ENCODE measurements at regions not wholly inside any gene's neighbourhood (a gene's known extent, or its start where the extent isn't known, plus 50 kb on each side); places are given as distances from the start of the nearest gene placed in this dataset.

GRCh38 chr1:78755986-78756385 lies 106.4 kb downstream of the IFI44 start:
- DNase-seq (ENCODE audit: low spot score) (no peak), ATAC-seq (no peak)
- CTCF ChIA-PET = no interaction called here
- H3K4me1 Mint-ChIP-seq = 0 out of 2 replicates have a peak, but pooled peaks cover 3% of the 10 kb centered on the region
- H3K27ac Mint-ChIP-seq = no peak overlapping the region
- H3K27me3 Mint-ChIP-seq (ENCODE audit: low read depth) = no peaks in the 10 kb centered on the region
- peaks cover 31% of the 10 kb centered on the region for H3K9me3 Mint-ChIP-seq
- POLR2A ChIA-PET = no interaction called here
- TF ChIP-seq RELA (CRISPR knock-in tag; IDR thresholded peaks at IDR 0.05; ENCODE audit: borderline replicate concordance) (no peak), ATF2 (CRISPR knock-in tag; IDR thresholded peaks at IDR 0.05; ENCODE audit: borderline replicate concordance, low read depth) (no peak), ZNF281 (CRISPR knock-in tag; IDR thresholded peaks at IDR 0.05) (no peak), FOXP1 (CRISPR knock-in tag; IDR thresholded peaks at IDR 0.05; ENCODE audit: borderline replicate concordance) (no peak), RORB (CRISPR knock-in tag; IDR thresholded peaks at IDR 0.05) (no peak), NFE2L1 (CRISPR knock-in tag; IDR thresholded peaks at IDR 0.05) (no peak), ETV6 (CRISPR knock-in tag; IDR thresholded peaks at IDR 0.05) (no peak), ZNF512 (CRISPR knock-in tag; IDR thresholded peaks at IDR 0.05; ENCODE audit: borderline replicate concordance) (no peak), ZNF219 (CRISPR knock-in tag; IDR thresholded peaks at IDR 0.05; ENCODE audit: borderline replicate concordance) (no peak), E2F1 (CRISPR knock-in tag; IDR thresholded peaks at IDR 0.05) (no peak), OVOL2 (CRISPR knock-in tag; IDR thresholded peaks at IDR 0.05; ENCODE audit: borderline replicate concordance) (no peak), ZMAT4 (CRISPR knock-in tag; IDR thresholded peaks at IDR 0.05) (no peak), TP53 (CRISPR knock-in tag; IDR thresholded peaks at IDR 0.05) (no peak), ELF4 (CRISPR knock-in tag; IDR thresholded peaks at IDR 0.05; ENCODE audit: low read depth) (no peak), AR (CRISPR knock-in tag; IDR thresholded peaks at IDR 0.05) (no peak)
- H3K4me3 Mint-ChIP-seq = no peak overlapping the region
- peaks cover 10% of the 10 kb centered on the region for H3K36me3 Mint-ChIP-seq

- no peaks in the 10 kb centered on the region for H3K27me3 Mint-ChIP-seq (ENCODE audit: low read depth)
- no peak overlapping the region for H3K4me3 Mint-ChIP-seq
- ChIA-PET CTCF (no interaction called here), POLR2A (no interaction called here)
- H3K27ac Mint-ChIP-seq = no peak overlapping the region
- no peak for DNase-seq (ENCODE audit: low spot score)
- no peaks in the 10 kb centered on the region for H3K4me1 Mint-ChIP-seq
- ATAC-seq = no peak
- H3K36me3 Mint-ChIP-seq = peaks cover 9% of the 10 kb centered on the region
- peaks cover 28% of the 10 kb centered on the region for H3K9me3 Mint-ChIP-seq
- no peak for TF ChIP-seq E2F1 (CRISPR knock-in tag; IDR thresholded peaks at IDR 0.05)
- no peak for TF ChIP-seq NFATC4 (CRISPR knock-in tag; IDR thresholded peaks at IDR 0.05)
- no peak for TF ChIP-seq PRRX2 (CRISPR knock-in tag; IDR thresholded peaks at IDR 0.05)
- no peak for TF ChIP-seq ZNF396 (CRISPR knock-in tag; IDR thresholded peaks at IDR 0.05; ENCODE audit: borderline replicate concordance)
- TF ChIP-seq SMAD4 (CRISPR knock-in tag; IDR thresholded peaks at IDR 0.05) = no peak
- no peak for TF ChIP-seq USF2 (CRISPR knock-in tag; IDR thresholded peaks at IDR 0.05)
- no peak for TF ChIP-seq ZNF416 (CRISPR knock-in tag; IDR thresholded peaks at IDR 0.05)
- no peak for TF ChIP-seq MLX (CRISPR knock-in tag; IDR thresholded peaks at IDR 0.05)
- no peak for TF ChIP-seq ESRRA (CRISPR knock-in tag; IDR thresholded peaks at IDR 0.05; ENCODE audit: borderline replicate concordance)
- no peak for TF ChIP-seq SP1 (CRISPR knock-in tag; conservative IDR thresholded peaks at IDR 0.05)
Observed at GRCh38 chr1:78758506-78758905, 108.9 kb downstream of the IFI44 start.
